Bronchial epithelial cell (primary cell): ENCODE measurements at regions not wholly inside any gene's neighbourhood (a gene's known extent, or its start where the extent isn't known, plus 50 kb on each side); places are given as distances from the start of the nearest gene placed in this dataset.
A peak's percentile ranks its signal among the peaks of the same experiment; 100 is the strongest.

ENCODE experiments used
- DNase-seq: peaks from one replicate; pipeline ENCODE4 v3.0.0-alpha.2; 2010; ENCODE audit warnings: low read depth
- FAIRE-seq: peaks from 2 replicates; lab custom pipeline; 2011; peaks lifted over from hg19 to GRCh38; lab: Jason Lieb, UNC
- H3K27me3 ChIP-seq: 2 replicates; pipeline ENCODE4 v1.5.1; 2011; ENCODE audit warnings: low read length; ENCODE audit not compliant: control insufficient read depth, insufficient read depth
- H3K36me3 ChIP-seq: 2 replicates; pipeline ENCODE4 v1.5.1; 2011; ENCODE audit warnings: low read length; ENCODE audit not compliant: control insufficient read depth, insufficient read depth
- H3K4me3 ChIP-seq: 2 replicates; pipeline ENCODE4 v1.5.1; 2011; ENCODE audit warnings: mild to moderate bottlenecking, low read depth, low read length, control low read depth
- TF ChIP-seq, protein P1 (sequence below): IDR thresholded peaks from 2 replicates; pipeline ENCODE4 v1.5.1; 2011; ENCODE audit warnings: mild to moderate bottlenecking, moderate library complexity, low read length, control low read depth, inconsistent platforms; ENCODE audit not compliant: insufficient read depth, severe bottlenecking

DNA sequence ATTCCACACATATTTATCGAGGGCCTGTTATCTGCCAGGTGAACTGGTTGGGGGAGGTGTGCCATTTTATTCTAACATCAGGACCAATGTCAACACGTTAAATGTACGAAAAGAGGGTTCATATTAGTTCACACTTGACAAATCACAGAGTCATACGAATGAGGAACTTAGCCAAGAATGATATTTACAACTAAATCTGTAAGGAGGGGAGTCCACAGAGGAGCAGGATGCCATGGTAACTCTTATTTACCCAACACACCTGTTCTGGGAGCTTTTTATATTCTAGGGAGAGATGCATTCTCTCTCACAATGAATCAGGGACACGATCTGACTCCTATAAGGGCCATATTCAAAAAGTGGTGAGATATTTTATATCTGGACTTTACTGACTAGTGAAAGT is 144.1 kb downstream of the CDC42EP3 start:
- TF ChIP-seq, protein P1, sequence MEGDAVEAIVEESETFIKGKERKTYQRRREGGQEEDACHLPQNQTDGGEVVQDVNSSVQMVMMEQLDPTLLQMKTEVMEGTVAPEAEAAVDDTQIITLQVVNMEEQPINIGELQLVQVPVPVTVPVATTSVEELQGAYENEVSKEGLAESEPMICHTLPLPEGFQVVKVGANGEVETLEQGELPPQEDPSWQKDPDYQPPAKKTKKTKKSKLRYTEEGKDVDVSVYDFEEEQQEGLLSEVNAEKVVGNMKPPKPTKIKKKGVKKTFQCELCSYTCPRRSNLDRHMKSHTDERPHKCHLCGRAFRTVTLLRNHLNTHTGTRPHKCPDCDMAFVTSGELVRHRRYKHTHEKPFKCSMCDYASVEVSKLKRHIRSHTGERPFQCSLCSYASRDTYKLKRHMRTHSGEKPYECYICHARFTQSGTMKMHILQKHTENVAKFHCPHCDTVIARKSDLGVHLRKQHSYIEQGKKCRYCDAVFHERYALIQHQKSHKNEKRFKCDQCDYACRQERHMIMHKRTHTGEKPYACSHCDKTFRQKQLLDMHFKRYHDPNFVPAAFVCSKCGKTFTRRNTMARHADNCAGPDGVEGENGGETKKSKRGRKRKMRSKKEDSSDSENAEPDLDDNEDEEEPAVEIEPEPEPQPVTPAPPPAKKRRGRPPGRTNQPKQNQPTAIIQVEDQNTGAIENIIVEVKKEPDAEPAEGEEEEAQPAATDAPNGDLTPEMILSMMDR, result no peak
- peak; percentile 3 for DNase-seq
- H3K36me3 ChIP-seq, result no peaks in the 10 kb centered on the region
- no peak for FAIRE-seq
- H3K4me3 ChIP-seq, result no peak overlapping the region
- H3K27me3 ChIP-seq, result no peaks in the 10 kb centered on the region

- FAIRE-seq, result no peak
- DNase-seq, result no peak
- H3K27me3 ChIP-seq, result no peaks in the 10 kb centered on the region
- TF ChIP-seq, protein P1, result no peak
- H3K4me3 ChIP-seq, result no peak overlapping the region
- no peaks in the 10 kb centered on the region for H3K36me3 ChIP-seq
These were observed 141.5 kb downstream of the CDC42EP3 start for GRCh38 chr2:37529830-37530415.

GRCh38 chr2:37532503-37532902 is 138.9 kb downstream of the CDC42EP3 start:
- TF ChIP-seq, protein P1, result no peak
- H3K27me3 ChIP-seq, result no peaks in the 10 kb centered on the region
- H3K4me3 ChIP-seq, result no peak overlapping the region
- DNase-seq, result no peak
- no peaks in the 10 kb centered on the region for H3K36me3 ChIP-seq
- no peak for FAIRE-seq

DNA sequence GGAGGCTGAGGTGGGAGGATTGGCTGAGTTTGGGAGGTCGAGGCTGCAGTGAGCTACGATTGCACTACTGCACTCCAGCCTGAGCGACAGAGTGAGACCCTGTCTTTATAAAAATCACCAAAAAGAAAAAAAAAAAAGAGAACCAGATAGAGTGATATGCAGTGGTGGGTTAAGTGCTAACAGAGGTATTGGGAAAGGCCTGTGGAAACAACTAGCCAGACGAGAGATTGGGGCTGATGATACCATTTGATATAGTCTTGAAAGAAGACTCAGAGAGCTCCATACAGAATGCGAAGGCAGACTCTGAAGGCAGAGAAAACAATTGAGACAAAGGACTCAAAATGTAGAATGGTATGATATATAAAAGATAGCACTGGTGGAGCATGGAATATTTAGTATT is 134.1 kb downstream of the CDC42EP3 start:
- Histone ChIP-seq H3K36me3 (no peaks in the 10 kb centered on the region), H3K4me3 (no peak overlapping the region), H3K27me3 (no peaks in the 10 kb centered on the region)
- DNase-seq (no peak), FAIRE-seq (no peak)
- TF ChIP-seq, protein P1, result no peak

DNA sequence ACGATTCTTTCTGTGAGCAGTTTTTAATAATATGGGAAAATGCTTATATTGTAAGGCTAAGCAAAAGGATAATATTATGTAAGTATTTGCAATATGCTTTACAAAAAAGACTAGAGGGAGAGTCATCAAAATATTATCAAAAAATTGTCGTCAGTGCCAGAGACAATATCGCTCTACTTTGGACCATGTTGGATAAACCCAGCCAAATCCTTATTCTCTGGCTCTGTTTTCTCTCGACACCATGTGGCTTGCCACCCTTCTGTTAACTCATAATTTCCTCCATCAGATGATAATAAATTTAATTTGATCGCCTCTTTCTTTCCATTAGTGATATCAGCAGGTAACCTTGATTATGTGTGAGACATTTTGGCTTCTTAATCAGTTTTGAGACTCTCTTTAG is 129.9 kb downstream of the CDC42EP3 start:
- TF ChIP-seq, protein P1, result no peak
- no peaks in the 10 kb centered on the region for H3K27me3 ChIP-seq
- FAIRE-seq, result no peak
- no peaks in the 10 kb centered on the region for H3K36me3 ChIP-seq
- no peak for DNase-seq
- no peak overlapping the region for H3K4me3 ChIP-seq

DNA sequence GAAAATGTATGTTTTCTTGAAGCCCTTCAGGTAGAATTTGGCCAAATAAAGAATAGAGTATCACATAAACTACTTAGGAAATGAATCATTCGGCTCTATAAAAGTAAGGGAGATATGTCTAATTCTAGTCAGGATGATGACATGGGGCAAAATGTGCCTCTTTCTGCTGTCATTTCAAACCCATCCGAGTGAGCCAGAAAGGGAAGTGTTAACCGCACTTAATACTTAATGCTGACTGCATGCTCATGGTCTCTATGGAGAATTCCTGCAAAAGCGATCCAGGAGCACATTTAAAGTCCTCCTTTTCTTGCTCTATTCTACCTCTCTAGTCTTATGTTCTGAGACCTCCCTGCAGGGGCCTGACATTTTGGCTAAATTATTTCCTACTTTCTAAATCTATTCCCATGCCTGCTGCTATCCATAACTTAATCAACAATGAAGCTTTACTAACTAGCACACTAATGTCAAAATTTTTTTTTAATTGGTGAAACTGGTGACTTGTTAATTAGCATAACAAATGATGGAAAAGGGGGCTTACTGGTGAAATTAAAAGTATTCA is 127.4 kb downstream of the CDC42EP3 start:
- FAIRE-seq (no peak), DNase-seq (no peak)
- no peaks in the 10 kb centered on the region for H3K36me3 ChIP-seq
- H3K27me3 ChIP-seq, result no peaks in the 10 kb centered on the region
- H3K4me3 ChIP-seq, result no peak overlapping the region
- TF ChIP-seq, protein P1, result no peak
